ENCODE measurements at regions not wholly inside any gene's neighbourhood (a gene's known extent, or its start where the extent isn't known, plus 50 kb on each side); places are given as distances from the start of the nearest gene placed in this dataset.

- Histone ChIP-seq H3K79me1 (ENCODE audit: low read length) (no peaks in the 10 kb centered on the region), H4K91ac (ENCODE audit: low read depth, low read length) (no peak overlapping the region), H3K9me3 (ENCODE audit: insufficient read depth, low read depth, low read length) (no peaks in the 10 kb centered on the region), H3K4ac (ENCODE audit: low read depth, low read length) (no peak overlapping the region), H3K36me3 (ENCODE audit: control insufficient read depth in 1 of 2, insufficient read depth in 2 of 2, low read length in 2 of 2) (no peaks in the 10 kb centered on the region), H3K14ac (ENCODE audit: low read length) (no peak overlapping the region), H3K9ac (ENCODE audit: low read length) (no peak overlapping the region), H3K79me2 (ENCODE audit: control insufficient read depth, insufficient read depth, low read length, poor library complexity) (no peaks in the 10 kb centered on the region), H3K18ac (ENCODE audit: low read length) (no peak overlapping the region), H4K12ac (ENCODE audit: low read depth, low read length) (no peak overlapping the region), H3K27me3 (ENCODE audit: insufficient read depth, low read length) (no peaks in the 10 kb centered on the region), H3K23ac (ENCODE audit: low read length) (no peak overlapping the region), H3K4me1 (ENCODE audit: control insufficient read depth in 1 of 2, insufficient read depth in 2 of 2, low read length in 2 of 2) (no peaks in the 10 kb centered on the region), H2BK120ac (ENCODE audit: insufficient read depth, low read length, poor library complexity) (no peak overlapping the region), H2BK5ac (ENCODE audit: low read depth, low read length, poor library complexity) (no peak overlapping the region), H4K8ac (ENCODE audit: low read depth, low read length) (no peak overlapping the region), H2BK12ac (ENCODE audit: low read length) (no peak overlapping the region), H2AFZ (ENCODE audit: insufficient read depth, low read length, poor library complexity) (no peak overlapping the region), H3K27ac (ENCODE audit: low read depth, low read length) (no peak overlapping the region), H2AK5ac (ENCODE audit: low read length) (no peak overlapping the region), H3K4me2 (ENCODE audit: low read length) (no peak overlapping the region), H3K4me3 (ENCODE audit: low read depth, low read length) (no peak overlapping the region)
- no CpG with 5 or more reads among the region's 7 CpGs for WGBS (ENCODE audit: extremely low coverage, insufficient coverage, insufficient read length)
- DNase-seq = no peak
These were observed 118.1 kb upstream of the ARHGAP20 start for GRCh38 chr11:110830344-110830743.

- H3K27me3 ChIP-seq (ENCODE audit: insufficient read depth, low read length) = no peaks in the 10 kb centered on the region
- H3K4me1 ChIP-seq (ENCODE audit: control insufficient read depth in 1 of 2, insufficient read depth in 2 of 2, low read length in 2 of 2) = no peaks in the 10 kb centered on the region
- H4K8ac ChIP-seq (ENCODE audit: low read depth, low read length) = no peak overlapping the region
These were observed 117.6 kb upstream of the ARHGAP20 start for GRCh38 chr11:110829873-110830272.

GRCh38 chr11:110828086-110828485 is 115.8 kb upstream of the ARHGAP20 start:
- Histone ChIP-seq H3K4me1 (ENCODE audit: control insufficient read depth in 1 of 2, insufficient read depth in 2 of 2, low read length in 2 of 2) (no peaks in the 10 kb centered on the region), H3K4me2 (ENCODE audit: low read length) (no peak overlapping the region), H3K4ac (ENCODE audit: low read depth, low read length) (no peak overlapping the region), H3K27ac (ENCODE audit: low read depth, low read length) (no peak overlapping the region), H2BK120ac (ENCODE audit: insufficient read depth, low read length, poor library complexity) (no peak overlapping the region), H4K91ac (ENCODE audit: low read depth, low read length) (no peak overlapping the region), H3K27me3 (ENCODE audit: insufficient read depth, low read length) (no peaks in the 10 kb centered on the region), H3K14ac (ENCODE audit: low read length) (no peak overlapping the region), H2AK5ac (ENCODE audit: low read length) (no peak overlapping the region), H2BK5ac (ENCODE audit: low read depth, low read length, poor library complexity) (no peak overlapping the region), H3K9ac (ENCODE audit: low read length) (no peak overlapping the region), H3K9me3 (ENCODE audit: insufficient read depth, low read depth, low read length) (no peaks in the 10 kb centered on the region), H2BK12ac (ENCODE audit: low read length) (no peak overlapping the region), H3K4me3 (ENCODE audit: low read depth, low read length) (no peak overlapping the region), H3K18ac (ENCODE audit: low read length) (no peak overlapping the region), H3K23ac (ENCODE audit: low read length) (no peak overlapping the region), H3K36me3 (ENCODE audit: control insufficient read depth in 1 of 2, insufficient read depth in 2 of 2, low read length in 2 of 2) (no peaks in the 10 kb centered on the region), H2AFZ (ENCODE audit: insufficient read depth, low read length, poor library complexity) (no peak overlapping the region), H4K12ac (ENCODE audit: low read depth, low read length) (no peak overlapping the region), H3K79me1 (ENCODE audit: low read length) (no peaks in the 10 kb centered on the region), H4K8ac (ENCODE audit: low read depth, low read length) (no peak overlapping the region), H3K79me2 (ENCODE audit: control insufficient read depth, insufficient read depth, low read length, poor library complexity) (no peaks in the 10 kb centered on the region)
- no peak for DNase-seq
- WGBS (ENCODE audit: extremely low coverage, insufficient coverage, insufficient read length) = no CpG with 5 or more reads among the region's 1 CpG

More at GRCh38 chr11:110829873-110830272, 117.6 kb upstream of the ARHGAP20 start:
- Histone ChIP-seq H3K27ac (ENCODE audit: low read depth, low read length) (no peak overlapping the region), H2AFZ (ENCODE audit: insufficient read depth, low read length, poor library complexity) (no peak overlapping the region), H3K79me1 (ENCODE audit: low read length) (no peaks in the 10 kb centered on the region), H2BK12ac (ENCODE audit: low read length) (no peak overlapping the region), H3K9me3 (ENCODE audit: insufficient read depth, low read depth, low read length) (no peaks in the 10 kb centered on the region), H2BK5ac (ENCODE audit: low read depth, low read length, poor library complexity) (no peak overlapping the region), H3K18ac (ENCODE audit: low read length) (no peak overlapping the region), H3K4me3 (ENCODE audit: low read depth, low read length) (no peak overlapping the region), H3K23ac (ENCODE audit: low read length) (no peak overlapping the region), H3K14ac (ENCODE audit: low read length) (no peak overlapping the region), H2AK5ac (ENCODE audit: low read length) (no peak overlapping the region), H4K12ac (ENCODE audit: low read depth, low read length) (no peak overlapping the region), H3K9ac (ENCODE audit: low read length) (no peak overlapping the region), H3K4me2 (ENCODE audit: low read length) (no peak overlapping the region), H2BK120ac (ENCODE audit: insufficient read depth, low read length, poor library complexity) (no peak overlapping the region), H3K4ac (ENCODE audit: low read depth, low read length) (no peak overlapping the region), H3K79me2 (ENCODE audit: control insufficient read depth, insufficient read depth, low read length, poor library complexity) (no peaks in the 10 kb centered on the region), H3K36me3 (ENCODE audit: control insufficient read depth in 1 of 2, insufficient read depth in 2 of 2, low read length in 2 of 2) (no peaks in the 10 kb centered on the region), H4K91ac (ENCODE audit: low read depth, low read length) (no peak overlapping the region)
- no peak for DNase-seq

- Histone ChIP-seq H3K9me3 (ENCODE audit: insufficient read depth, low read depth, low read length) (no peaks in the 10 kb centered on the region), H3K18ac (ENCODE audit: low read length) (no peak overlapping the region), H3K4ac (ENCODE audit: low read depth, low read length) (no peak overlapping the region), H2AFZ (ENCODE audit: insufficient read depth, low read length, poor library complexity) (no peak overlapping the region), H2BK120ac (ENCODE audit: insufficient read depth, low read length, poor library complexity) (no peak overlapping the region), H2BK5ac (ENCODE audit: low read depth, low read length, poor library complexity) (no peak overlapping the region), H3K36me3 (ENCODE audit: control insufficient read depth in 1 of 2, insufficient read depth in 2 of 2, low read length in 2 of 2) (no peaks in the 10 kb centered on the region), H4K8ac (ENCODE audit: low read depth, low read length) (no peak overlapping the region), H3K4me3 (ENCODE audit: low read depth, low read length) (no peak overlapping the region), H2BK12ac (ENCODE audit: low read length) (no peak overlapping the region), H4K12ac (ENCODE audit: low read depth, low read length) (no peak overlapping the region), H3K27ac (ENCODE audit: low read depth, low read length) (no peak overlapping the region), H4K91ac (ENCODE audit: low read depth, low read length) (no peak overlapping the region), H3K79me2 (ENCODE audit: control insufficient read depth, insufficient read depth, low read length, poor library complexity) (no peaks in the 10 kb centered on the region), H3K23ac (ENCODE audit: low read length) (no peak overlapping the region), H3K4me1 (ENCODE audit: control insufficient read depth in 1 of 2, insufficient read depth in 2 of 2, low read length in 2 of 2) (no peaks in the 10 kb centered on the region), H3K14ac (ENCODE audit: low read length) (no peak overlapping the region), H2AK5ac (ENCODE audit: low read length) (no peak overlapping the region), H3K4me2 (ENCODE audit: low read length) (no peak overlapping the region), H3K9ac (ENCODE audit: low read length) (no peak overlapping the region), H3K27me3 (ENCODE audit: insufficient read depth, low read length) (no peaks in the 10 kb centered on the region), H3K79me1 (ENCODE audit: low read length) (no peaks in the 10 kb centered on the region)
- DNase-seq = no peak
- no CpG with 5 or more reads among the region's 1 CpG for WGBS (ENCODE audit: extremely low coverage, insufficient coverage, insufficient read length)
These were observed 115.0 kb upstream of the ARHGAP20 start for GRCh38 chr11:110827276-110827675.
